AG04449 (cell line): ENCODE measurements at regions not wholly inside any gene's neighbourhood (a gene's known extent, or its start where the extent isn't known, plus 50 kb on each side); places are given as distances from the start of the nearest gene placed in this dataset.
"Not testable (repeated sequence)": the region's sequence is repeated elsewhere in the genome, so short reads cannot be mapped to it uniquely, and the experiment has no call there.

ENCODE experiments used
- CTCF ChIA-PET: fragments of 350-600 bp; formaldehyde crosslinking; extraction: SDS; loops from one replicate; lab custom pipeline; 2021; ENCODE audit warnings: antibody characterized with exemption; lab: Yijun Ruan, JAX
- POLR2A ChIA-PET: fragments of 400-600, 350-600 bp; formaldehyde crosslinking; extraction: SDS; loops from one replicate; lab custom pipeline; 2020; ENCODE audit warnings: antibody characterized with exemption, inconsistent platforms; lab: Yijun Ruan, JAX
- DNase-seq: peaks from one replicate; pipeline ENCODE4 v3.0.0-alpha.2; 2010; ENCODE audit warnings: low read depth, low spot score
- H3K4me3 ChIP-seq: 2 replicates; pipeline ENCODE4 v1.5.1; 2011; ENCODE audit warnings: low read depth, mild to moderate bottlenecking, control low read depth, low read length
- CTCF ChIP-seq: IDR thresholded peaks from one replicate; pipeline ENCODE4 v1.5.1; 2011; ENCODE audit warnings: mild to moderate bottlenecking, moderate library complexity, low read length, control low read depth, inconsistent platforms; ENCODE audit not compliant: insufficient read depth; ENCODE audit errors: missing control alignments

GRCh38 chr10:30527623-30528428 is 93.8 kb downstream of the MAP3K8 start:
- ChIA-PET POLR2A (interaction anchor here (0.6 kb wide), 1 partner anchor 115 kb away, joined by 5 read pairs; no protein-coding TSS in a partner anchor), CTCF (interaction anchor here (0.7 to 1.8 kb wide), 3 partner anchors 9 to 112 kb away, joined by 3 to 9 read pairs (median 3); no protein-coding TSS in a partner anchor)
- H3K4me3 ChIP-seq: no peak overlapping the region
- no peak for TF ChIP-seq CTCF
- no peak for DNase-seq

DNA sequence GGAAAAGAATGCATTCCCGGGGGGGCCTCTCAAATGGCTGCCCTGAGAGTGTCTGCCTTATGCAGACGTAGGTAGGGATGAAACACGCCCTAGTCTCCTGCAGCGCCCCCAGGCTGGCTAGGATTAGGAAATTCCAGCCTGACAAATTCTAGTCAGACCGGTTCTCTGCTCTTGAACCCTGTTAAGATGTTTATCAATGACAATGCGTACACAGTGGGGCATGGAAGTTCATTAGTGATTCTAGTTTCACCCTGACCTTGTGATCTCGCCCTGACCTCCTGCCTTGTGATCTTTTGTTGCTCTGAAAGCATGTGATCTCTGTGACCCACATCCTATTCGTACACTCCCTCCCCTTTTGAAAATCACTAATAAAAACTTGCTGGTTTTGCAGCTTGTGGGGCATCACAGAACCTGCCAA is 88.7 kb downstream of the MAP3K8 start:
- not testable (repeated sequence) for DNase-seq
- CTCF ChIA-PET: interaction anchor here (2.2 kb wide), 1 partner anchor 11 kb away, joined by 11 read pairs; no protein-coding TSS in a partner anchor

GRCh38 chr10:30518907-30519306 is 84.9 kb downstream of the MAP3K8 start:
- no peak for TF ChIP-seq CTCF
- H3K4me3 ChIP-seq: no peak overlapping the region
- no peak for DNase-seq
- ChIA-PET CTCF (interaction anchor here (0.7 to 1.8 kb wide), 4 partner anchors 9 to 209 kb away, joined by 3 to 6 read pairs (median 4); no protein-coding TSS in a partner anchor), POLR2A (no interaction called here)

More for the DNA sequence above, 88.7 kb downstream of the MAP3K8 start:
- POLR2A ChIA-PET, H3K4me3 ChIP-seq: not testable (repeated sequence)
